NCI-H460 (cell line): ENCODE measurements at regions not wholly inside any gene's neighbourhood (a gene's known extent, or its start where the extent isn't known, plus 50 kb on each side); places are given as distances from the start of the nearest gene placed in this dataset.

Source experiments
- DNase-seq: peaks from one replicate; pipeline ENCODE4 v3.0.0-alpha.2; 2016; ENCODE audit warnings: low read depth; ENCODE audit errors: extremely low read depth

DNA sequence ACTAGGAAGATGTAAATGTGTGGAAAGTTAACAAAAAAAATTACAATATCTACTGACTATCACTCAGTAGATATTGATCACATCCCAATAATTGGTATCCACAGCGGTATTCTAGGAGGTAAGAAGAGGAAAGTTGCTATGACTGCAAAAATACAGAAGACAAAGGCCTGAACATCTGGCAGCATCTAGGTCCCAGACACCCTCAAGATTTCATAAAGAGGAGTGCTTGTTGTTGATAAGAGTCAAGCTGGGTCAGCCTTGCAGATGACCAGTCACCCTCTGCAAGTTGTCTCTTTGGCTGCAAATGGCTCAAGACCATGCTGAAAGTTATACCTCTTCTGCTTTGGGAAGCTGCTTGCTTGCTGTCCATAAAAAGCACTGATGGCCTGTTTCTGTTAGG is 179.8 kb upstream of the FOXN2 start:
- DNase-seq = no peak

GRCh38 chr2:48135797-48136196 is 178.7 kb upstream of the FOXN2 start:
- DNase-seq = no peak

DNA sequence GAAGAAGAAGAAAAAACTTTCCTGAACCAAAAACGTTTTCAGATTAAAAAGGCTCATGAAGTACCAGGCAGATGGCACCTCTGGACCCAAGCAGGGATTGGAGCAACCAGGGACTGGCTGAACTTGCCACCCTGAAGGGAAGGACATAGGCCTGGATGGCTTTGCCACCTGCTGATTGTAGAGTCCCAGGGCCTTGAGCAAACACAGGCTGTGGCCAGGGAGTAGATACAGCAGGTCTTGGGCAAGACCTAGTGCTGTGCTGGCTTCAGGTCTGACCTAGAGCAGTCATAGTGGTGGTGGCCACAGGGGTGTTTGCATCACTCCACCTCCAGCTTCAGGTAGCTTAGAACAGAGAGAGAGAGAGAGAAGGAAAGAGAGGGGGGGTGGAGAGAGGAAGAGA is 176.7 kb upstream of the FOXN2 start:
- DNase-seq = no peak

DNA sequence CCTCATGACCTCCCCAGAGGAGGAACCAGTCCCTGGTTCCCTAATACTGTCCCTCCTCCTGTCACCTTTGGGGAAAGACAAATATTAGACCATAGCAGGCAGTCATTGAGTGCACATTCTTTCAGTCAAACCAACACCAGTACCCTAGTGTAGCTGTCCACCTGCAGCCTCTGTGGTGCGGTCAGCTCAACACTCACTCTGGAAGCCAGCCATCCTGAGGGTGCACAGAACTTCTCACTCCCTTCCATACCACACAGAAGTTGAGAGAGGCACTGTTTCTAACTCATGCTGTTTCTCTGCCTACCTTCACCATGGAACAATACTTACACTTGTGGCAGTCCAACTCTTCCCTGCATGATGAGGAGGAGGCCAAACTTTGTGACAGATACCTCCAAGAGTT is 175.6 kb upstream of the FOXN2 start:
- no peak for DNase-seq

DNA sequence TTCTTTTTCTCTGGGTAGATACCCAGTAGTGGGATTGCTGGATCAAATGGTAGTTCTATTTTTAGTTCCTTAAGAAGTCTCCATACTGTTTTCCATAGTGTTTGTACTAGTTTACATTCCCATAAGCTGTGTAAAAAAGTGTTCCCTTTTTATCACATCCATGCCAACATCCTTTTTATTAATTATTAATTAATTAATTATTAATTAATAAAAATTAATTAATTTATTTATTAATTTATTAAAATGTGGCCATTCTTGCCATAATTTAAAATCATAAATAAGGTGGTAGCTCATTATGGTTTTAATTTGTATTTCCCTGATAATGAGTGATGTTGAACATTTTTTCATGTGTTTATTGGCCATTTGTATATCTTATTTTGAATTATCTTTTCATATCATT is 173.9 kb upstream of the FOXN2 start:
- no peak for DNase-seq

DNA sequence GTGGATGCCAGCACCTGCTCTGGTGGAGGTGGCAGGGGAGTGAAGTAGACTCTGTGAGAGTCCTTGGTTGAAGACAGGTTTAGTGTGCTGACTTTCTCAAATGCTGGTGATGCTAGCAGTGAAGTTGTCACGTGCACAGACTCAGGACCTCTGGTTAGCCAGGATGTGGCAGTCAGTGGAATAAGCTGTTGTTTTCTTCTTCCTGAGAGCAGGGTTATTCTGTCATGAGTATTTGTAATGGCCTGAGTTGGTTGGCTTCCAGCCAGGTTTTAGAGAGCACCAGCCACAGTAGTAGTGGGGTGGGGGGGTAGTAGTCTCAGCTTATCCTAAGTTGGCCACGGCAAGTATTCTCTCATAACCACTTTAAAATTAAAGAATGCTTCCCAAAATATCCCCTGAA is 169.7 kb upstream of the FOXN2 start:
- no peak for DNase-seq

DNA sequence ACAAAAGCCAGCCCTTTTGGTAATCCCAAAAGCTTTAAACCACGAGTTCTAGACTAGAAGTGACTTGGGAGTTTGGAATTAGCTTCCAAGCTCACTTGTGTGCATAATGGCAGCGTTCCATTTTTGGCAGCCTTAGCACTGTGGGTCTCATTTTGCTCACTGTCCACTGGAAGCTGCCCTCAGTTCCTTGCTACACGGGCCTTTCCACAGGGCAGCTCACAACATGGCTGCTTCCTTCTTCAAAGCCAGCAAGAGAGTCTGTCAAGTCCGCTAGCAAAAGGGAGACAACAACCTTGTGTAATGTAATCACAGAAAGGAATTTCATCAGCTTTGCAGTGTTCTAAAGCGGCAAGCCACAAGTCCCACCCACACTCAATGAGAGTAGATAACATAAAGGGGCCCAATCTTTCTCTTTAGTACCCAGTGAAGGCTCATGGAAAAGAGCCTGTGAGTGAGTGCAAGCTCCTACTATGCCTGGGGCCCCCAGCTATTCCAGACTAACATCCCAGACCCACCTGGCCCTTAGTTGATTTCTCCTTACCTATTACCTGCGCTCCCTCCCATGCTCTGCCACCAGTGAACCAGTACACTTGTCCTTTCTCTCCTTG is 168.5 kb upstream of the FOXN2 start:
- no peak for DNase-seq

GRCh38 chr2:48146552-48146951 is 167.9 kb upstream of the FOXN2 start:
- DNase-seq = no peak

GRCh38 chr2:48147719-48148118 is 166.8 kb upstream of the FOXN2 start:
- DNase-seq = no peak

DNA sequence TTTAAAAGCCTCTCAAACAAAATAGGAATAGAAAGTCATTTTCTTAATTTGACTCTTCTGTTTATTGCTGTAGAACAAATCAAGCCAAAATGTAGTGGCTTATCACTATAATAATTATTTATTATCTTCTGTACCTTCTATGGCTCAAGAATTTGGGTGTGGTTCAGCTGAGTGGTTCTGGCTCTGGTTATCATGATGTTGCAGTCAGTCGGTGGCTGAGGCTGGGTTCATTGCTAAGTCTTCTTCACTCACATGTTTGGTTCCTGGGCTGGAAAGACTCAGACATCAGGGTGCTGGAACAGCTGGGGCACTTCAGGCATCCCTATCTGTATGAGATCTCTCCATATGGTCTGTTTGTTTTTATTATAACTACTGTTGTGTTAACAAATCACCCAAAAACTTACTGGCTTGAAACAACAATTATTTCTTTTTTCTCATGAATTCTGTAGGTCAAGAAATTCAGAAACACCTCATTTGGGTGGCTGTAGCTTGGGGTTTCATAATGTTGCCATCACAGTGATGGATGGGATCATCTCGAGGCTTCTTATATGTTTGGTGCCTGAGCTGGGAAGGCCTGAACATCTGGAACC is 165.5 kb upstream of the FOXN2 start:
- no peak for DNase-seq

GRCh38 chr2:48157150-48157549 is 157.3 kb upstream of the FOXN2 start:
- DNase-seq = no peak

- no peak for DNase-seq
Observed at GRCh38 chr2:48161628-48162027, 152.9 kb upstream of the FOXN2 start.

DNA sequence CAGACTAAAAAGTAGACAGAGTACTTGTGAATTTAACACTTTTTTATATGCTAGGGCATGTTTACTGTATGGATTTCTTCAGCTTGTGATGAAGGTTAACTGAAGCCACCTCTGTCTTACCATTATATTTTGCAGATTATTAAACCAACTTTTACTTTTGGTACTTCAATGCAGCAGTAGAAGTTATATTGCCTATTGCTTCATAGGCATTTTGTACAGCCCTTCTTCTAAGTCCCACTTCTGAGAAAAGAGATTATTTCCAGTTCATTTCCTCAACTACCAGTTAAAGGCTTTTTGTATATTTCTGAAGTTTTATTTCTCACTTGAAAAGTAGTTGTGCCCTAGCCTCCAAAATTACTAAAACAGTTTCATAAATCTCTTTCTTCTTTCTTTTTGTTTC is 151.7 kb upstream of the FOXN2 start:
- DNase-seq = no peak

DNA sequence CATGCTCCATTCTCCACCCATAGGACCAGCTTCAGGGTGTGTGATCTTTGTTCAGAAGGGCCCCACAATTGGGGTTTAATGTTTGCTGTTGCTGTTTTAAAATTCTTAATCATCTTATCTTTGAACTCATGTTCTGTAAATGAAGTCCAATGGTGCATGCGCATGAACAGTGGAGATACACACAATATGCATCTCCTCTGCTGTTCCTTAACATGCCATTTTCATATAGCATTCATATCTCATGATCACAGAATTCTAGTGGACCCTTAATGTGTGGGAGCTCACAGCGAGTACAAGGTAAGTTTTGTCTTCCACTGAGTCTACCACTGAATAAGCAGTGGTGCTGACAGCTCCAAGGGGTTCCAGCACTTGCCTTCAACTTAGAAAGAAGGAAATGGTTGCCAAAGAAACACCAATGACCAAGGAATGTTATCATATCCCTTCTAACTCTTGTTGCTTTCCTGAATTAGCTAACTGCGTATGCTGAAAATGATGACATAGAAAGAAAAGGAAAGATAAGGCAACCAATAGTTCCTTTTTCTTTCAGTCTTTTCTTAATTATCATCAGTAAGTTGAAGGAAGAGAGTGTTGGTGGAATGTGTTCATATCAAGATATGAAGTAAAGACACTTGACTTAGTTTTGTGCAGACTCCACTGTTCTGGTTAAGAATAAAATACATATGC is 149.3 kb upstream of the FOXN2 start:
- no peak for DNase-seq

DNA sequence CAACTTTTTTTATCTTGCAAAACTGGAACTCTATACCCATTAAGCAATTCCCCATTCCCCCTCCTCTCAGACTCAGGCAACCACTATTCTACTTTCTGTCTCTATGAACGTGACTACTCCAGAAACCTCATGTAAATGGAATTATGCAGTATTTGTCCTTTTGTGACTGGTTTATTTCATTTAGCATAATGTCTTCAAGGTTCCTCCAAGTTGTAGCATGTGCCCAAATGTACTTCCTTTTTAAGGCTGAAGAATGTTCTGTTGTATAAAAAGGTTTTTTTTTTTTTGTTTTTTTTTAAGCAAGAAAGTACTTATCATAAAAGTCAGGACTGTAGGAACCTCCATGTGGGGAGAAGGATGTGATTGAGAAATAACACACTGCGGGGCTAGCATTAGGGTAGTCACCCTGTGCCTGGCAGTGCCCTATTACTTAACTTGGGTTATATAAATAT is 145.3 kb upstream of the FOXN2 start:
- no peak for DNase-seq

- DNase-seq = no peak
Observed at GRCh38 chr2:48170281-48170680, 144.2 kb upstream of the FOXN2 start.

DNA sequence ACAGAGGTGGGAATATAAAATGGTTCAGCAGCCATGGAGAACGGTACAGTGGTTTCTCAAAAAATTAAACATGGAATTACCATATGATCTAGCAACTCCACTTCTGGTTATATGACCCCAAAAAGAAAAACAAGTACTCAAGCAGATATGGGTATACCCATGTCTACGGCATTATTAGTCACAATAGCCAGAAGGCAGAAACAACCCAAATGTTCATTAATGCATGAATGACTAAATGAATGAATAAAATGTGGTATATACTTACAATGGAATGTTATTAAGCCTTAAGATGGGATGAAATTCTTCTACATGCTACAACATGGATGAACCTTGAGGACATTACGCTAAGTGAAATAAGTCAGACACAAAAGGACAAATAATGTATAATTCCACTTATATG is 141.3 kb upstream of the FOXN2 start:
- no peak for DNase-seq

DNA sequence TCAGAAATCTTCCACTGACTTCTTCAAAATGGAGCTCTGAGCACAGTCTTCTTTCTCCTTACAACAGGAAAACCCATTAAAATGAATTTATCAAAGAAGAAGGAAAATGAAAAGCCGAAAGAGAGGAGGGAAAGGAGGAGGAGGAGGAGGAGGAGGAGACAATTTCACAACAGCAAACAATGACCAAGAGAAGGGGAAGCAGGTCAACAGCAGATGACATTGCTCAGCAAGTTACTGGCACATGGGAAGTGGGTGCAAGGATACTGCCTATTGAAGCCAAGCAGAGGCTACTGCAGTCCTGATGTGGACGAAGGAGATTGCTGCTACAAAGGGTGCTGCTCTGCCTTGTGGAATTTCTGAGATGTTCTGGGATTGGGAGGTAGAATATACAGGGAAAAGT is 140.0 kb upstream of the FOXN2 start:
- DNase-seq = no peak

- no peak for DNase-seq
Observed at GRCh38 chr2:48175254-48175653, 139.2 kb upstream of the FOXN2 start.

GRCh38 chr2:48175656-48176055 is 138.8 kb upstream of the FOXN2 start:
- DNase-seq = no peak

- DNase-seq = no peak
Observed at GRCh38 chr2:48176876-48177275, 137.6 kb upstream of the FOXN2 start.

DNA sequence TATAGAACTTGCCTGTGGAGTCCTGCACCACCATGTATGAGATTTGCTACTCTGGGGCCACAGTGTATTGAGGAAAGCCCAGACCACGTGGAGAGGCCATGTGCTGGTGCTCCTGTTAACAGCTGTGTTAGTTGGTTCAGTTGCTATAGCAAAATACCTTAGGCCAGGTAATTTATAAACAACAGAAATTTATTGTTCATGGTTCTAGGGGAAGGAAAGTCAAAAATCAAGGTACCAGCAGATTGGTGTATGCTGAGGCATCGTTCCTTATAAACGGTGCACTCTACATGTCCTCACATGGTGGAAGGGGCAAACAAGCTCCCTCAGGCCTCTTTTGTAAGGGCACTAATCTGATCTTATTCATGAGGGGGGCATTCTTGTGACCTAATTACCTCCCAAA is 135.9 kb upstream of the FOXN2 start:
- DNase-seq = no peak
